HG02642 (cell line): ENCODE measurements at regions not wholly inside any gene's neighbourhood (a gene's known extent, or its start where the extent isn't known, plus 50 kb on each side); places are given as distances from the start of the nearest gene placed in this dataset.
"Not testable (repeated sequence)": the region's sequence is repeated elsewhere in the genome, so short reads cannot be mapped to it uniquely, and the experiment has no call there.

Source experiments
- ATAC-seq: cut with Tn5 transposase; IDR thresholded peaks from one replicate; pipeline ENCODE4 v1.9.1; 2021; ENCODE audit warnings: mild to moderate bottlenecking; ENCODE audit not compliant: unreplicated experiment, poor library complexity

- no peak for ATAC-seq
Observed at GRCh38 chr2:105544591-105545377, 145.9 kb upstream of the FHL2 start.

GRCh38 chr2:105541189-105542050 lies 142.6 kb upstream of the FHL2 start:
- ATAC-seq = no peak

GRCh38 chr2:105540642-105541041 lies 141.8 kb upstream of the FHL2 start:
- no peak for ATAC-seq

- no peak for ATAC-seq
Observed at GRCh38 chr2:105539331-105539730, 140.5 kb upstream of the FHL2 start.

- no peak for ATAC-seq
Observed at GRCh38 chr2:105538840-105539239, 140.0 kb upstream of the FHL2 start.

- no peak for ATAC-seq
Observed at GRCh38 chr2:105537920-105538319, 139.1 kb upstream of the FHL2 start.

GRCh38 chr2:105537466-105537865 lies 138.6 kb upstream of the FHL2 start:
- no peak for ATAC-seq

- no peak for ATAC-seq
Observed at GRCh38 chr2:105536175-105536574, 137.3 kb upstream of the FHL2 start.

GRCh38 chr2:105529258-105529657 lies 130.4 kb upstream of the FHL2 start:
- not testable (repeated sequence) for ATAC-seq

GRCh38 chr2:105526000-105526925 lies 127.4 kb upstream of the FHL2 start:
- no peak for ATAC-seq

- ATAC-seq = no peak
Observed at GRCh38 chr2:105525201-105525600, 126.3 kb upstream of the FHL2 start.

GRCh38 chr2:105522645-105523044 lies 123.8 kb upstream of the FHL2 start:
- no peak for ATAC-seq

GRCh38 chr2:105521616-105522015 lies 122.8 kb upstream of the FHL2 start:
- ATAC-seq = no peak

GRCh38 chr2:105521176-105521575 lies 122.3 kb upstream of the FHL2 start:
- no peak for ATAC-seq

- no peak for ATAC-seq
Observed at GRCh38 chr2:105519516-105519915, 120.7 kb upstream of the FHL2 start.

- ATAC-seq = no peak
Observed at GRCh38 chr2:105518897-105519296, 120.0 kb upstream of the FHL2 start.

- no peak for ATAC-seq
Observed at GRCh38 chr2:105517814-105518705, 119.2 kb upstream of the FHL2 start.

- ATAC-seq = no peak
Observed at GRCh38 chr2:105515581-105516415, 116.9 kb upstream of the FHL2 start.

- no peak for ATAC-seq
Observed at GRCh38 chr2:105514576-105514975, 115.7 kb upstream of the FHL2 start.
